ENCODE measurements at regions not wholly inside any gene's neighbourhood (a gene's known extent, or its start where the extent isn't known, plus 50 kb on each side); places are given as distances from the start of the nearest gene placed in this dataset.

GRCh38 chr4:121519236-121519838, 138.5 kb upstream of the QRFPR start:
- no peak for DNase-seq (ENCODE audit: low read depth)

GRCh38 chr4:121517241-121517640, 136.4 kb upstream of the QRFPR start:
- DNase-seq (ENCODE audit: low read depth): no peak

- DNase-seq (ENCODE audit: low read depth): no peak
Measured at GRCh38 chr4:121514443-121514842, 133.6 kb upstream of the QRFPR start.

GRCh38 chr4:121510341-121510874, 129.6 kb upstream of the QRFPR start:
- no peak for DNase-seq (ENCODE audit: low read depth)

- no peak for DNase-seq (ENCODE audit: low read depth)
Measured at GRCh38 chr4:121485190-121485804, 104.5 kb upstream of the QRFPR start.

GRCh38 chr4:121484633-121485032, 103.8 kb upstream of the QRFPR start:
- peak; percentile 29 for DNase-seq (ENCODE audit: low read depth)

GRCh38 chr4:121479808-121480207, 99.0 kb upstream of the QRFPR start:
- DNase-seq (ENCODE audit: low read depth): no peak

- no peak for DNase-seq (ENCODE audit: low read depth)
Measured at GRCh38 chr4:121477480-121477879, 96.7 kb upstream of the QRFPR start.

GRCh38 chr4:121477079-121477478, 96.3 kb upstream of the QRFPR start:
- DNase-seq (ENCODE audit: low read depth): no peak

- no peak for DNase-seq (ENCODE audit: low read depth)
Measured at GRCh38 chr4:121472937-121473721, 92.3 kb upstream of the QRFPR start.

- no peak for DNase-seq (ENCODE audit: low read depth)
Measured at GRCh38 chr4:121464854-121465253, 84.0 kb upstream of the QRFPR start.

- peak; percentile 36 for DNase-seq (ENCODE audit: low read depth)
Measured at GRCh38 chr4:121462660-121463261, 81.9 kb upstream of the QRFPR start.

GRCh38 chr4:121459026-121459425, 78.2 kb upstream of the QRFPR start:
- DNase-seq (ENCODE audit: low read depth): no peak

- DNase-seq (ENCODE audit: low read depth): no peak
Measured at GRCh38 chr4:121457278-121457875, 76.6 kb upstream of the QRFPR start.

GRCh38 chr4:121455285-121455684, 74.5 kb upstream of the QRFPR start:
- DNase-seq (ENCODE audit: low read depth): no peak

- DNase-seq (ENCODE audit: low read depth): no peak
Measured at GRCh38 chr4:121454251-121454979, 73.6 kb upstream of the QRFPR start.

GRCh38 chr4:121451310-121451709, 70.5 kb upstream of the QRFPR start:
- no peak for DNase-seq (ENCODE audit: low read depth)

- no peak for DNase-seq (ENCODE audit: low read depth)
Measured at GRCh38 chr4:121449416-121449815, 68.6 kb upstream of the QRFPR start.

- DNase-seq (ENCODE audit: low read depth): no peak
Measured at GRCh38 chr4:121448231-121448630, 67.4 kb upstream of the QRFPR start.

- no peak for DNase-seq (ENCODE audit: low read depth)
Measured at GRCh38 chr4:121439669-121440068, 58.9 kb upstream of the QRFPR start.
